SK-N-SH (cell line): ENCODE measurements at regions not wholly inside any gene's neighbourhood (a gene's known extent, or its start where the extent isn't known, plus 50 kb on each side); places are given as distances from the start of the nearest gene placed in this dataset.
"Not testable (repeated sequence)": the region's sequence is repeated elsewhere in the genome, so short reads cannot be mapped to it uniquely, and the experiment has no call there.

Experiments
- CTCF ChIA-PET: fragments of 300-600, 350-600 bp; formaldehyde crosslinking; extraction: SDS; loops from one replicate; lab custom pipeline; 2021; lab: Yijun Ruan, JAX
- POLR2A ChIA-PET: fragments of 350-600 bp; sonication (Branson Sonifier 250); formaldehyde crosslinking; extraction: SDS; loops from one replicate; lab custom pipeline; 2020; ENCODE audit warnings: antibody characterized with exemption, inconsistent platforms; lab: Yijun Ruan, JAX
- DNase-seq: peaks from one replicate; pipeline ENCODE4 v3.0.0; 2012
- H2AFZ ChIP-seq: fragments of 200-600 bp; sonication (generic); 2 replicates; pipeline ENCODE4 v1.8.1; 2016; ENCODE audit warnings: antibody characterized with exemption, mild to moderate bottlenecking, low read depth
- H3F3A ChIP-seq: fragments of 200-600 bp; sonication (generic); replicated peaks from 2 replicates; pipeline ENCODE3; 2016; ENCODE audit warnings: antibody characterized with exemption, mild to moderate bottlenecking; ENCODE audit not compliant: insufficient read depth
- H3K27ac ChIP-seq, 2 experiments: fragments of 200-500 bp in 1 of 2; fragments of 200-600 bp in 1 of 2; sonication (Bioruptor generic) in 1 of 2; sonication (generic), shearing (Covaris generic) in 1 of 2; 2 replicates each; pipeline versions ENCODE4 v1.5.1 to v1.6.1; 2014 to 2016; ENCODE audit warnings: low read depth in 2 of 2, inconsistent platforms in 1 of 2, low read length in 1 of 2, mild to moderate bottlenecking in 1 of 2, mixed read lengths in 1 of 2
- H3K27me3 ChIP-seq: fragments of 200-600 bp; sonication (generic), shearing (Covaris generic); 2 replicates; pipeline ENCODE4 v1.6.1; 2016; ENCODE audit warnings: mixed run types; ENCODE audit not compliant: insufficient read depth
- H3K36me3 ChIP-seq, 2 experiments: fragments of 200-500 bp in 1 of 2; fragments of 200-600 bp in 1 of 2; sonication (Bioruptor generic) in 1 of 2; sonication (generic) in 1 of 2; replicated peaks in 1 of 2; 2 replicates each; pipeline versions ENCODE3 to v1.5.1; 2014 to 2016; ENCODE audit warnings: low read length in 1 of 2, mild to moderate bottlenecking in 1 of 2; ENCODE audit not compliant: insufficient read depth in 2 of 2, control insufficient read depth in 1 of 2
- H3K4me1 ChIP-seq, 2 experiments: fragments of 200-500 bp in 1 of 2; fragments of 200-600 bp in 1 of 2; sonication (Bioruptor generic) in 1 of 2; sonication (generic), shearing (Covaris generic) in 1 of 2; 2 replicates each; pipeline versions ENCODE4 v1.5.1 to v1.6.1; 2014 to 2016; ENCODE audit warnings: low read depth in 1 of 2, low read length in 1 of 2, mixed run types in 1 of 2; ENCODE audit not compliant: insufficient read depth in 2 of 2, control insufficient read depth in 1 of 2
- H3K4me2 ChIP-seq: fragments of 200-600 bp; sonication (generic), shearing (Covaris generic); 2 replicates; pipeline ENCODE4 v1.6.1; 2017; ENCODE audit warnings: mixed run types
- H3K4me3 ChIP-seq, 2 experiments: fragments of 200-500 bp in 1 of 2; fragments of 200-600 bp in 1 of 2; sonication (Bioruptor generic) in 1 of 2; sonication (generic), shearing (Covaris generic) in 1 of 2; 2 replicates each; pipeline versions ENCODE4 v1.5.1 to v1.8.1; 2014 to 2016; ENCODE audit warnings: low read depth in 2 of 2, inconsistent platforms in 1 of 2, low read length in 1 of 2, mild to moderate bottlenecking in 1 of 2, mixed read lengths in 1 of 2, moderate library complexity in 1 of 2
- H3K79me2 ChIP-seq: fragments of 200-600 bp; sonication (generic); 2 replicates; pipeline ENCODE4 v1.8.1; 2017; ENCODE audit warnings: mild to moderate bottlenecking; ENCODE audit not compliant: insufficient read depth
- H3K9ac ChIP-seq: fragments of 200-600 bp; sonication (generic); 2 replicates; pipeline ENCODE4 v1.6.1; 2017; ENCODE audit warnings: mixed run types
- H3K9me2 ChIP-seq: fragments of 200-600 bp; sonication (generic); 2 replicates; pipeline ENCODE4 v1.6.1; 2017; ENCODE audit warnings: mixed run types
- H3K9me3 ChIP-seq: fragments of 200-600 bp; sonication (generic); 2 replicates; pipeline ENCODE4 v1.6.1; 2017; ENCODE audit warnings: mixed run types, mild to moderate bottlenecking, moderate library complexity
- H4K20me1 ChIP-seq: fragments of 200-600 bp; sonication (generic); 2 replicates; pipeline ENCODE4 v1.6.1; 2017; ENCODE audit warnings: mild to moderate bottlenecking, mixed run types; ENCODE audit not compliant: insufficient read depth
- RAD21 ChIP-seq: IDR thresholded peaks from 2 replicates; pipeline ENCODE4 v1.6.1; 2012; ENCODE audit warnings: mild to moderate bottlenecking, low read length
- WGBS: methylation state at CpG from one replicate; pipeline ENCODE4 v1.1.6; 2017; ENCODE audit warnings: low lambda C conversion rate; 5-methylcytosine and 5-hydroxymethylcytosine counted together

DNA sequence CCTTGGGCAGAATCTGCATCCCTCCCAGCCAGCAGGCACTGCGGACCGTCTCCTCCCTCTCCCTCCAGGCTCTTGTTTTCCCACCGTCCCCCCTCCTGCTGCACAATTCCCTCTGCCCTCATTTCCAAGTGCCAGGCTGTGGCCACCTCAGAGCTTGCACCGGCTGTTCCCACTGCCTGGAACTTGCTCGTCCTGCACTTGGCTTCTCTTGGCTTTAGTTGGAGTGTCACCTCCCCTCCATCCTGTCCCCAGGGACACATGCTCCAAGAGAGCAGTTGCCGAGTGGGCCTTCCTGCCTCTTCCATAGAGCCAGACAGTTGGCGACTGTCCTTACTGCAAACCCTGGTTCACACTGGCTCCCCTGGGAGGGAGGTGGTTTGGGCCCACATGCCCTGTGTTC lies 87.0 kb upstream of the DRD5 start:
- H3F3A ChIP-seq, H3K4me2 ChIP-seq, DNase-seq, H3K9me2 ChIP-seq, H3K4me3 ChIP-seq, H3K9ac ChIP-seq, H3K4me1 ChIP-seq, H2AFZ ChIP-seq, H4K20me1 ChIP-seq, POLR2A ChIA-PET, H3K36me3 ChIP-seq, H3K27ac ChIP-seq, H3K79me2 ChIP-seq, H3K27me3 ChIP-seq, H3K9me3 ChIP-seq: not testable (repeated sequence)
- CTCF ChIA-PET = interaction anchor here (2.5 kb wide), 1 partner anchor 321 kb away, joined by 7 read pairs; no protein-coding TSS in a partner anchor
- WGBS = 51% methylated on average over 7 of the region's 7 CpGs

DNA sequence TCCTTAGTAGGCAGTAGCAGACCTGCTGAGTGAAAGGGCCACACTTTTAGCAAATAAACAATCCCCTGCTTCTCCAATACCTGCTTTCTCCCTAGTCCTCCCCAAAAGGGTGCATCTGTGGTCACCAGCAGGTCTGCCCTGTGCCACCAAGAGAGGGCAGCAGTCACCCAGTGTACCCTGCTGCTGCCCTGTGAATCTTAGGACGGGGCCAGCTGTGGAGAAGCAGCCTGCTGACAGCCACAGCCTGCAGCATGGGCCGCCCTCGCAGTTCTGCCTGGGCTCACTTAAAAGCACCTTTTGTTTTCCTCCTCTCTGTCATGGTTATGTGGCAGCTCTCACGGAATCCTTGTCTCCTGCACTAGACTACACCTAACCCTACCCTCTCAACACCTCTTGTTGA lies 85.4 kb upstream of the DRD5 start:
- H3K4me3 ChIP-seq, H3K27me3 ChIP-seq, H3K4me1 ChIP-seq, H3K79me2 ChIP-seq, H3K9ac ChIP-seq, H3K36me3 ChIP-seq, H3K27ac ChIP-seq, H3F3A ChIP-seq, H4K20me1 ChIP-seq, H2AFZ ChIP-seq, H3K4me2 ChIP-seq, H3K9me2 ChIP-seq, H3K9me3 ChIP-seq, POLR2A ChIA-PET: not testable (repeated sequence)
- peak; percentile 29 for DNase-seq
- 31% methylated on average over 3 of the region's 4 CpGs for WGBS
- CTCF ChIA-PET = interaction anchor here (0.6 to 1.7 kb wide), 2 partner anchors 319 to 427 kb away, joined by 3 to 9 read pairs; no protein-coding TSS in a partner anchor
- TF ChIP-seq RAD21 = peak; percentile 46

DNA sequence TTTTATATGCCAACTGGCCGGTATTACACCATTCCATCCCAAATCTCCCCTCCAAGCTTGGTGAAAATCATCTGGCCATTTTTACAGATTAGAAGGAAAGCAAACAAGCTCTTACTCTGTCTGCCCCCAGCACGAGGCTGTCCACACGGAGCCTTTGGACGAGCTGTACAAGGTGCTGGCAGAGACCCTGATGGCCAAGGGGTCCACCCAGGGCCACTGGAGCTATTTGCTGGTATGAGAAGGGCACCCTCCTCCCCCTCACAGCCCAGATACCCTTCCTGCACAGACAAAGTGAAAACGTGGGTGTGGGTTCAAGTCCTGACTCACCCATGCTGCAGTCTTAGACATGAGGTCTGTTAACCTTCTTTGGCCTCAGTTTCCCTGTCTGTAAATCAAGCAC lies 84.9 kb upstream of the DRD5 start:
- H2AFZ ChIP-seq, H3K4me1 ChIP-seq, H3K9ac ChIP-seq, H3K27ac ChIP-seq, H3K36me3 ChIP-seq, DNase-seq, POLR2A ChIA-PET, H3K4me2 ChIP-seq, H3K9me3 ChIP-seq, H3K27me3 ChIP-seq, H3K4me3 ChIP-seq, H3K9me2 ChIP-seq, H3F3A ChIP-seq, H4K20me1 ChIP-seq, H3K79me2 ChIP-seq: not testable (repeated sequence)
- CTCF ChIA-PET = interaction anchor here (0.6 to 1.7 kb wide), 2 partner anchors 318 to 427 kb away, joined by 3 to 9 read pairs; no protein-coding TSS in a partner anchor
- 56% methylated on average over 4 of the region's 5 CpGs for WGBS

DNA sequence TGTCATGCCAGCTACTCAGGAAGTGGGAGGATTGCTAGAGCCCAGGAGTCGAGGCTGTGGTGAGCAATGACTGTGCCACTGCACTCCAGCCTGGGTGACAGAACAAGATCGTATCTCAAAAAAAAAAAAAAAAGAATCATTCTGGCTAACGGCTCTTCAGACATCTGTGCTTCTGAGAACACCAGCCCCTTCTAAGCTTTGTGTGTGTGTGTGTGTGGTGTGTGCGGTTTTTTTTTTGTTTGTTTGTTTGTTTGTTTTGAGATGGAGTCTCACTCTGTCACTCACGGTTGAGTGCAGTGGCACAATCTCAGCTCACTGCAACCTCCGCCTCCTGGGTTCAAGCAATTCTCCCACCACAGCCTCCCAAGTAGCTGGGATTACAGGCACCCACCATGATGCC lies 79.4 kb upstream of the DRD5 start:
- H3K9me3 ChIP-seq, H3K27me3 ChIP-seq, H3K36me3 ChIP-seq, H3K27ac ChIP-seq, H4K20me1 ChIP-seq, H3K79me2 ChIP-seq, H3K4me3 ChIP-seq, H3K4me2 ChIP-seq, H3K9me2 ChIP-seq, DNase-seq, H2AFZ ChIP-seq, H3K4me1 ChIP-seq, H3F3A ChIP-seq, H3K9ac ChIP-seq, POLR2A ChIA-PET: not testable (repeated sequence)
- 37% methylated on average over 6 of the region's 6 CpGs for WGBS
- CTCF ChIA-PET = interaction anchor here (6.8 kb wide), 1 partner anchor 313 kb away, joined by 51 read pairs; no protein-coding TSS in a partner anchor

DNA sequence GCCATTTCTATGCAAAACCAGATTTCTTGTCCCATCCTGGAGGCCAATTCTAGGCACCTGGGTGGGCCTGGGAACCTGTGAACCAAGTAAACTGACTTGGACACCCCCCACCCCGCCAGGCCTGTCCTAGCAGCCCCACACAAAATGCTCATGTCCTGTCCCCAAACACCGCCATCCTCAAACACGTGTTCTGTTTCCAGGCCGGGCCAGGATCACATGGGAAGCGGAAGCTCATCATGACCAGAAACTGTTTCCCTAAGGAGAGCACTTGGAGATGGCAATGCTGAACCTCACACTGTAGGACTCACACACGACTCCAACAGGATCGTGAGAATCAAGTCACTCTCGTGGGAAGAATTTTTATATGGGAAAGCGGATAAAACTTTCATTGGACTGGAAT lies 78.7 kb upstream of the DRD5 start:
- H3K36me3 ChIP-seq, H3K4me2 ChIP-seq, H3K79me2 ChIP-seq, H3F3A ChIP-seq, H3K4me1 ChIP-seq, H3K27ac ChIP-seq, H4K20me1 ChIP-seq, H3K27me3 ChIP-seq, H3K9me3 ChIP-seq, H3K9me2 ChIP-seq, POLR2A ChIA-PET, H2AFZ ChIP-seq, H3K9ac ChIP-seq, H3K4me3 ChIP-seq, DNase-seq: not testable (repeated sequence)
- 64% methylated on average over 9 of the region's 9 CpGs for WGBS
- CTCF ChIA-PET = interaction anchor here (0.9 to 6.8 kb wide), 6 partner anchors 10 to 364 kb away, joined by 3 to 51 read pairs (median 4); no protein-coding TSS in a partner anchor
